ENCODE measurements at regions not wholly inside any gene's neighbourhood (a gene's known extent, or its start where the extent isn't known, plus 50 kb on each side); places are given as distances from the start of the nearest gene placed in this dataset.
"Not testable (repeated sequence)": the region's sequence is repeated elsewhere in the genome, so short reads cannot be mapped to it uniquely, and the experiment has no call there.

GRCh38 chr2:16025876-16026640, 85.7 kb downstream of the MYCN start:
- DNase-seq (ENCODE audit: low read depth, low spot score): no peak

- DNase-seq (ENCODE audit: low read depth, low spot score): no peak
Observed at GRCh38 chr2:16025211-16025875, 85.0 kb downstream of the MYCN start.

DNA sequence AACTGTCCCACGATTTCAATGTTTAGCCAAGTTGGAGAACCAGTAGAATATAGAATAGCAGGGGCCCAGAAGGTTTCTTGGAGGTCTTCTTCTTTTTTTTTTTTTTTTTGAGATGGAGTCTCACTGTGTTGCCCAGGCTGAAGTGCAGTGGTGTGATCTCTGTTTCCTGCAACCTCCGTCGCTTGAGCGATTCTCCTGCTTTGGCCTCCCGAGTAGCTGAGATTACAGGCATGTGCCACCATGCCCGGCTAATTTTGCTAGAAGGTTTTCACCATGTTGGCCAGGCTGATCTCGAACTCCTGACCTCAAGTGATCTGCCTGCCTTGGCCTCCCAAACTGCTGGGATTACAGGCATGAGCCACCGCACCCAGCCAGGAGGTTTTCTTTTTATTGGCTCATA, 84.3 kb downstream of the MYCN start:
- not testable (repeated sequence) for DNase-seq (ENCODE audit: low read depth, low spot score)

DNA sequence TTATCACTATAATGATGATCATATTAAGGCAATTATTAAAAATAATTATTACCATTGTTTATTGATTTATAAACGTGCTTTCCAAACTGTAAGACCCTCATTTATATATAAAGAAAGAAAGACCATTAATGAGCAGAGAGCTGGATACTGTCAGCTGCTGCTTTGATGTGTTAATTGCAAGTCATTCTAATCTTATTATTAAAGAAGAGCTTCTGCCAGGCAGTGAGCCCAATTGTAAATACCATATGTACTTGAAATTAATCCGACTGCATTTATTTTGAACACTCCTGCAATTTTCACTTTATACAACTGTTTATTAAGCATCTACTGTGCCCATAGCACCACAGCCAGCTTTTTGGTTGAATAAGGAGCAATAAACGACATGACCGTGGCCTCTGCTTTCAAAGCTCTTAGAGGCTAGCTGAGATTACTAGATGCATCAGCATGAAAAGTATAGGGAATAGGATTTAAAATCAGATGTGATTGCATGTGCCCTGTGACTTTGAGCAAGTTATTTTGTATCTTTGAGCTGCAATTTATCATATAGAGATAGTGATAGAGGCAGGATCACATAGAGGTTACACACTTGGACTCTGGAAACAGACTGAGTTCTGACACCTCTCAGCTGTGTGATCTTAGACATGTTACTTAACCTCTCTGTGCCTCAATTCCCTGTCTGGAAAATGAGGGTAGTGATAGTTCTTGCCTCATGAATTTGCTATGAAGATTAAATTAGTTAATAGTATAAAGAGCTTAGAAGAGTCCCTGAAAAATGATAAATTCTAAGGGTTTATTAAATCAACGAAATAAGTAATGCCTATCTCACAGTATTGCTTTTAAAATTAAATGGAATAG, 83.4 kb downstream of the MYCN start:
- no peak for DNase-seq (ENCODE audit: low read depth, low spot score)

- DNase-seq (ENCODE audit: low read depth, low spot score): no peak
Observed at GRCh38 chr2:16022548-16023240, 82.3 kb downstream of the MYCN start.

- DNase-seq (ENCODE audit: low read depth, low spot score): no peak
Observed at GRCh38 chr2:16021611-16022363, 81.4 kb downstream of the MYCN start.

GRCh38 chr2:16020389-16021008, 80.1 kb downstream of the MYCN start:
- no peak for DNase-seq (ENCODE audit: low read depth, low spot score)

- no peak for DNase-seq (ENCODE audit: low read depth, low spot score)
Observed at GRCh38 chr2:16019617-16020351, 79.4 kb downstream of the MYCN start.

DNA sequence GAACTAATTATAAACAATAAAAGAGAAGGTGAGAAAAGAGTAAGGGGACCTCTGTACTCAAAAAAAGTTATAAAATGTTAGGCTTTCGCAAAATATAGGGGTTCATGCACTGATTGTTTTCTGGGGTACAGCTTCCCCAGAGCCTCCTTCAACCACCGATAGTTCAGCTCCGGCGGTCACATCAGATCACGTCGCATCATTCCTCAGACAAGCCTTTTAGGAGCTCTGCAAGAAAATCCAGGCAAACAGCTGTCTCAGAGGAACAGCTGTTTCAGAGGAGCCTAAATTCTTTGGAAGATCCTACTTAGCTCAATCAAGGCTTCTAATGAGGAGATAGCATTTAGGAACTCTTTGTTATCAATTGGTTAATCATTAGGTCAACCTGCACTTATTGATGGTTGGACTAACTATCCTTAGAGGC, 78.7 kb downstream of the MYCN start:
- no peak for DNase-seq (ENCODE audit: low read depth, low spot score)

- DNase-seq (ENCODE audit: low read depth, low spot score): no peak
Observed at GRCh38 chr2:16018277-16019059, 78.1 kb downstream of the MYCN start.

GRCh38 chr2:16016282-16016681, 75.9 kb downstream of the MYCN start:
- no peak for DNase-seq (ENCODE audit: low read depth, low spot score)

- DNase-seq (ENCODE audit: low read depth, low spot score): no peak
Observed at GRCh38 chr2:16015903-16016265, 75.5 kb downstream of the MYCN start.

DNA sequence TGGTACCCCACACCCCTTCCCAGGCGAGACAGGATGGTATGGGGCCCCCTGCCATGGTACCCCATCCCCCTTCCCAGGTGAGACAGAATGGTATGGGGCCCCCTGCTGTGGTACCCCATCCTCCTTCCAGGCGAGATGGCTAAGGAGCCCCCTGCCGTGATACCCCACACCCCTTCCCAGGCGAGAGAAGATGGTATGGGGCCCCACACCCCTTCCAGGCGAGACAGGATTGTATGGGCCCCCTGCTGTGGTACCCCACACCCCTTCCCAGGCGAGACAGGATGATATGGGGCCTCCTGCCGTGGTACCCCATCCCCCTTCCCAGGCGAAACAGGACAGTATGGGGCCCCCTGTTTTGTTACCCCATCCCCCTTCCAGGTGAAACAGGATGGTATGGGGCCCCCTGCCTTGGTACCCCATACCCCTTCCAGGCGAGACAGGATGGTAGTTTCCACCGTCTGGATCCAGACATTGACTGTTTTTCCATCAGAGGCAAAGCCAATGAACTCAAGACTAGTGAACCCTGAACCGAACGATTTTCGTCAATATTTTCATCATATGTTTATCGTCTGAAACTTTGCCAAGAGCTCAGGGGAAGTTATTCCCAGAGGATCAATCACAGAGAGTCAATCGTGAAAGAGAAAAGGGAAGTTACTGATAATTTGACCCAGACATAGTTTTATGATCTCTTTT, 75.0 kb downstream of the MYCN start:
- DNase-seq (ENCODE audit: low read depth, low spot score): no peak

DNA sequence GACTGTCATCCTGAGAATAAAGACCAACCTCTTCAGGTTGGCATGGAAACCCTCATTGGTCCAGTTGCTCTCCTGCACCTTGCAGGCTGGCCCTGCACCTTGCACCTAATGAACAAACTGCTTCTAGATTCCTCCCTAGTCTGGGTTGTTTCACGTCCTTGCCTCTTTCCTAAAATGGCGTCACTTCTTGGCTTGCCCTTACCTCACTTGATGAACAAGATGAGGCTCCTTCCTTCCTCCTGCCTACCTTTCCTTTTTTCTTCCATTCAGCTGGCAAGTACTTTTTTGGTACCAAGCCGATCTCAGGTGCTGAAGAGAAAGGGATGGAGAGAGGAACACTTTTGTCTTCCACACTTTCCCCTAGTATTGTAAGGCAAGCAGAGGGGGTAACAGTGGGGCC, 74.5 kb downstream of the MYCN start:
- no peak for DNase-seq (ENCODE audit: low read depth, low spot score)

GRCh38 chr2:16014041-16014787, 73.9 kb downstream of the MYCN start:
- DNase-seq (ENCODE audit: low read depth, low spot score): no peak

DNA sequence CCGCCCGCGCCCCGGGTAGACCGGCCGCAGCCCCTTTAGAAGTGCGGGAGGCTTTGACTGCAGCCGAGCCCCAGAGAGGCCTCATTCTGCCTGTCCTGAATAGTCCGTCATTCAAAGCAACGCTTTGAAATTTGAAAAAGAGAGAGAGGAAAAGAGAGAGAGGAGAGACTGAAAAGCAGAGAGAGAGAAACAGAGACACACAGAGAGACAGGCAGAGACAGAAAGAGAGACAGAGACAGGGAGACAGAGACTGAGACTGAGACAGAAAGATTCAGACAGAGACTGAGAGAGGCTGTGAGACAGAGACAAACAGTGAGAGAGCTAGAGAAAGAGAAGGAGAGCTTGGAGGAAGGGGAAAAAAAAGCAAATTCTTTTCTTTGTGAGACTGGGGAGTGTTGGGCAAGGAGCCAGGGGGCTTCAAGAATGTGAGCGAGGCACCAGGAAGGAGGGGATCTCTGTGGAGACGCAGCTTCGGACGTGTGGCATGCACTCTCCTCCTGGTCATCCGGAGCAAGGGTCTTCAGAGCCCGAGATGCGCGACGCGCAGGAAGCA, 73.1 kb downstream of the MYCN start:
- DNase-seq (ENCODE audit: low read depth, low spot score): no peak

DNA sequence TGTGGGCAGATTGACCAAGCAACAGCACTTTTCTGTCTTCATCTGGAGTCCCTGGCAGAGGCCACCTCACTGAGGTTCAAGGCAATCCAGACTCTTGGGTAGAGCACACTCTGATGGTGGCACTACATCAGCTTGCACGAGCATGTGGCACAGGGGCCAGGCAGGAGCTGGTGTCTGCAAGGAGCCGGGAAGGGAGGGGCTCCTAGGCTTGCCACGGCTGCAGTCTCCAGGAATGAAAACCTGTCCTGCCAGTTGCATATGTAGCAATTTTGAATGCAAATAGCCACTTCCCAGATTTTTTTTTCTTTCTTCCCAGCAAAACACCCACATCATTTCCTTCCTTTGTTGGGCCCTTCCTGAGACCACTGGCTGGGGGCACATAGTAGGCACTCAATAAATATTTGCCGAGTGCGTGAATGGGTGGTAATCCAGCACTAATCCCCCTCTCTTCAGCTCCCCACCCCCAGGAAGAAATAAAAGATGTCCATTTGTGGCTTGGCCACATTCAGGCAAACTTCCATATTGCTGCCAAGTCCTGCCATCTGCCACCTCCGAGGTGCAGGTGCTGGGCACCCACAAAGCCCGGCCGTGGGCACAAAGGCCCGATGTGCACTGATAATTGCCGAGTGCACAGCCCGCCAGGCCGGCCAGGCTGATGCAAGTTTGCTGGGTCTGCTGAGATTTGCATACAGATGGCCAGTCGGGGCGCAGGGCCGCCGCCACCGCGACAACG, 72.4 kb downstream of the MYCN start:
- no peak for DNase-seq (ENCODE audit: low read depth, low spot score)

Data from activated CD4-positive, CD25-positive, alpha-beta regulatory T cell treated with anti-CD3 and anti-CD28 coated beads, Interleukin-2, amount 50 U/mL, for 16 hours (primary cell).